Tibial nerve (tissue), 3 donors: ENCODE measurements at regions not wholly inside any gene's neighbourhood (a gene's known extent, or its start where the extent isn't known, plus 50 kb on each side); places are given as distances from the start of the nearest gene placed in this dataset.

ENCODE experiments used
- CTCF ChIP-seq, 5 experiments: fragments of 200-600 bp in 3 of 5; fragments of 450-650 bp in 2 of 5; sonication (generic) in 3 of 5; IDR thresholded peaks; one replicate each; pipeline ENCODE4 v1.5.1; 2016 to 2019; ENCODE audit warnings: antibody characterized with exemption in 5 of 5, mild to moderate bottlenecking in 3 of 5, moderate library complexity in 2 of 5
- POLR2A ChIP-seq, 2 donors: fragments of 450-650 bp; IDR thresholded peaks; one replicate each; pipeline ENCODE4 v1.6.1; 2017; ENCODE audit warnings: antibody characterized with exemption in 2 of 2, mild to moderate bottlenecking in 2 of 2, moderate library complexity in 2 of 2

GRCh38 chr18:27249933-27250332 is 64.8 kb upstream of the CHST9 start:
- TF ChIP-seq CTCF (IDR thresholded peaks at IDR 0.05): no peak
- no peak for TF ChIP-seq POLR2A (IDR thresholded peaks at IDR 0.05)
